ENCODE measurements at regions not wholly inside any gene's neighbourhood (a gene's known extent, or its start where the extent isn't known, plus 50 kb on each side); places are given as distances from the start of the nearest gene placed in this dataset.

DNA sequence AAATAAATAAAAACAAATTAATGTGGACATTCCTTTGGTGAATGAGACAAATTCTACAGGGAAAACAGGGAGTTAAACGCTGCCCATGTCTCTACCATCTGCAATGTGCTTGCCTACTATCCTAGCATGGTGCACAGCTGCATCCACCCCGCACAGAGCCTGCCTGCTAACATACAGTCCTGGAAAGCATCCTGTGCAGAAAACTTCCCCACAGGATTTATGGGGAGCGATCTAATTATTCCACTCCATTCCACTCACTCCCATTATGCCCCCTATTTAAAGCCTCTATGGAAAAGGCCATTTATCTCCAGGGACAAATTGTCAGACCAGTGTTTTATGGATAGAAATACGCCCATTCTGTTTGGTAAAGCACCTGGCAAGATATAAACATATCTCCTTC is 144.5 kb downstream of the MAF start:
- 79% methylated on average over 4 of the region's 4 CpGs for WGBS (ENCODE audit: low lambda C conversion rate, missing lambda C conversion rate)
- H4K20me1 ChIP-seq (ENCODE audit: insufficient read depth, poor library complexity, severe bottlenecking), result no peaks in the 10 kb centered on the region

DNA sequence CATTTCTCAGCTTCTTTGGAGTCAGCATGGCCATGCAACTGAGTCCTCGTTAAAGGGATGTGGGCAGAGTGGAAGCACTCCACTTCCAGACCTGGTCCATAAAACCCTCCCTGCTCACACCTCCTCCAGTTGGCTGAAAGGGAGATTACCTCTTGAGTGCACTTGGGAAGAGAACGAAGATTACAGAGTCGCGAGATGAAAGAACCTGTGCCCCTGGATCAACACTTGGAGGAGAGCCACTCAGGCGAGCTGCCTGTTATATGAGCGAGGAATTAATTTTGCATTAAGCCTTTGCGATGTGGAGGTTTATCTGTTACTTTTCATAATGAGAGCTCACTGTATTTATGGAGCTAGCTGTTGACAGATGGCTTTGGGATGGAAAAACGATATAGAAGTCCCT is 147.9 kb downstream of the MAF start:
- TF ChIP-seq, protein P1, sequence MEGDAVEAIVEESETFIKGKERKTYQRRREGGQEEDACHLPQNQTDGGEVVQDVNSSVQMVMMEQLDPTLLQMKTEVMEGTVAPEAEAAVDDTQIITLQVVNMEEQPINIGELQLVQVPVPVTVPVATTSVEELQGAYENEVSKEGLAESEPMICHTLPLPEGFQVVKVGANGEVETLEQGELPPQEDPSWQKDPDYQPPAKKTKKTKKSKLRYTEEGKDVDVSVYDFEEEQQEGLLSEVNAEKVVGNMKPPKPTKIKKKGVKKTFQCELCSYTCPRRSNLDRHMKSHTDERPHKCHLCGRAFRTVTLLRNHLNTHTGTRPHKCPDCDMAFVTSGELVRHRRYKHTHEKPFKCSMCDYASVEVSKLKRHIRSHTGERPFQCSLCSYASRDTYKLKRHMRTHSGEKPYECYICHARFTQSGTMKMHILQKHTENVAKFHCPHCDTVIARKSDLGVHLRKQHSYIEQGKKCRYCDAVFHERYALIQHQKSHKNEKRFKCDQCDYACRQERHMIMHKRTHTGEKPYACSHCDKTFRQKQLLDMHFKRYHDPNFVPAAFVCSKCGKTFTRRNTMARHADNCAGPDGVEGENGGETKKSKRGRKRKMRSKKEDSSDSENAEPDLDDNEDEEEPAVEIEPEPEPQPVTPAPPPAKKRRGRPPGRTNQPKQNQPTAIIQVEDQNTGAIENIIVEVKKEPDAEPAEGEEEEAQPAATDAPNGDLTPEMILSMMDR (IDR thresholded peaks at IDR 0.05; ENCODE audit: poor library complexity), result no peak
- no peak for TF ChIP-seq EZH2 (IDR thresholded peaks at IDR 0.05; ENCODE audit: borderline replicate concordance)
- no peak for TF ChIP-seq EZH2phosphoT487 (IDR thresholded peaks at IDR 0.05; ENCODE audit: low read depth, severe bottlenecking, unreplicated experiment)
- WGBS (ENCODE audit: low lambda C conversion rate, missing lambda C conversion rate), result 48% methylated on average over 8 of the region's 8 CpGs
- H3K27ac ChIP-seq, result no peak overlapping the region

More for the DNA sequence above, 144.5 kb downstream of the MAF start:
- no peak for DNase-seq (ENCODE audit: low spot score)
- Histone ChIP-seq H3K9me2 (replicated peaks; ENCODE audit: insufficient read depth) (no peaks in the 10 kb centered on the region), H2AFZ (no peak overlapping the region), H3K36me3 (replicated peaks; ENCODE audit: insufficient read depth, low read depth) (no peaks in the 10 kb centered on the region), H3K9me3 (ENCODE audit: low read depth) (no peaks in the 10 kb centered on the region), H3K4me2 (no peak overlapping the region), H3K79me2 (no peaks in the 10 kb centered on the region), H3K27me3 (no peaks in the 10 kb centered on the region), H3K27ac (no peak overlapping the region), H3K4me1 (ENCODE audit: insufficient read depth) (no peaks in the 10 kb centered on the region), H3K4me3 (no peak overlapping the region)
- TF ChIP-seq EZH2phosphoT487 (IDR thresholded peaks at IDR 0.05; ENCODE audit: low read depth, severe bottlenecking, unreplicated experiment) (no peak), EZH2 (IDR thresholded peaks at IDR 0.05; ENCODE audit: borderline replicate concordance) (no peak)
- TF ChIP-seq, protein P1 (IDR thresholded peaks at IDR 0.05; ENCODE audit: poor library complexity), result no peak

DNA sequence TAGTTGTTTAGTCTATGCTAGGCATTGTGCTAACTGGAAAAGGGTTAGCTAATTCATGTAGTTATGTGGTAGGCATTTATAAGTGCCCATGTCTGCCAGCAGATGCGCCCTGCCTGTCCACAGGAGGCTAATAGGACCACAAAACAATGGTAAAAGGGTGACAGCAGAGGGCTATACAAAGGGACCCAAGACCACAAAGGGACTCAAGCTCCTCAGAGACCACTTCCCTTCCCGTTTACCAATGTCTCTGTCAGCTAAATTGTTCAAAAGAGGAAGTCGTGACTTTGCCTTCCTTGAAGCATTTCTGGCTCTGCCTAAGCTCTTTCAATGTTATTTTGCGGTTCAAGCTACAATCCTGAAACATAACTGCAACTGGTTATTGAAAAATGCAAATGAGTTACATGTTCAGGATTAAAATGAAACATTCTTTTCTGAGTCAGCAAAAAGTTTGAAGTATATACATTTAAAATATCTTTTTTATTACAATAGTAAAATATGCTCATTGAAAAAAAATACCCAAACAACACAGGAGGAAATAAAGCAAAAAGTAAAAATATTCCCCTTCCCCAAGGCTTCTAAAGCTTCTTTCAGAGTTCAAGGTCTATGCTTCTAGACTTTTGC is 149.2 kb downstream of the MAF start:
- Histone ChIP-seq H3K27me3 (no peaks in the 10 kb centered on the region), H3K36me3 (replicated peaks; ENCODE audit: insufficient read depth, low read depth) (no peaks in the 10 kb centered on the region), H3K4me3 (no peak overlapping the region), H3K9me3 (ENCODE audit: low read depth) (no peaks in the 10 kb centered on the region), H3K9me2 (replicated peaks; ENCODE audit: insufficient read depth) (no peaks in the 10 kb centered on the region), H3K4me1 (ENCODE audit: insufficient read depth) (no peaks in the 10 kb centered on the region), H3K79me2 (no peaks in the 10 kb centered on the region), H2AFZ (no peak overlapping the region), H3K4me2 (no peak overlapping the region), H3K27ac (no peak overlapping the region), H4K20me1 (ENCODE audit: insufficient read depth, poor library complexity, severe bottlenecking) (no peaks in the 10 kb centered on the region)
- TF ChIP-seq, protein P1 (IDR thresholded peaks at IDR 0.05; ENCODE audit: poor library complexity), result no peak
- TF ChIP-seq EZH2 (IDR thresholded peaks at IDR 0.05; ENCODE audit: borderline replicate concordance) (no peak), EZH2phosphoT487 (IDR thresholded peaks at IDR 0.05; ENCODE audit: low read depth, severe bottlenecking, unreplicated experiment) (no peak)
- WGBS (ENCODE audit: low lambda C conversion rate, missing lambda C conversion rate), result 81% methylated on average over 4 of the region's 4 CpGs
- no peak for DNase-seq (ENCODE audit: low spot score)

More for the DNA sequence above, 147.9 kb downstream of the MAF start:
- H2AFZ ChIP-seq, result no peak overlapping the region
- no peaks in the 10 kb centered on the region for H4K20me1 ChIP-seq (ENCODE audit: insufficient read depth, poor library complexity, severe bottlenecking)
- H3K79me2 ChIP-seq, result no peaks in the 10 kb centered on the region
- H3K4me2 ChIP-seq, result no peak overlapping the region
- DNase-seq (ENCODE audit: low spot score), result no peak
- no peaks in the 10 kb centered on the region for H3K9me3 ChIP-seq (ENCODE audit: low read depth)
- H3K9me2 ChIP-seq (replicated peaks; ENCODE audit: insufficient read depth), result no peaks in the 10 kb centered on the region
- no peaks in the 10 kb centered on the region for H3K27me3 ChIP-seq
- H3K36me3 ChIP-seq (replicated peaks; ENCODE audit: insufficient read depth, low read depth), result no peaks in the 10 kb centered on the region
- H3K4me1 ChIP-seq (ENCODE audit: insufficient read depth), result no peaks in the 10 kb centered on the region
- H3K4me3 ChIP-seq, result no peak overlapping the region
